HFFc6 (cell line): ENCODE measurements at regions not wholly inside any gene's neighbourhood (a gene's known extent, or its start where the extent isn't known, plus 50 kb on each side); places are given as distances from the start of the nearest gene placed in this dataset.

Experiments used
- DNase-seq: peaks from one replicate; pipeline ENCODE4 v3.0.0-alpha.2; 2018
- H3K27ac Mint-ChIP-seq: 2 replicates; pipeline ENCODE4 v1.8.0; 2020; ENCODE audit warnings: mild to moderate bottlenecking, mixed read lengths
- H3K27me3 Mint-ChIP-seq: 2 replicates; pipeline ENCODE4 v1.8.0; 2021; ENCODE audit warnings: mild to moderate bottlenecking, moderate library complexity, mixed read lengths; ENCODE audit not compliant: insufficient read depth
- H3K36me3 Mint-ChIP-seq: 2 replicates; pipeline ENCODE4 v1.8.0; 2021; ENCODE audit warnings: low read depth, mixed read lengths
- H3K4me1 Mint-ChIP-seq: 2 replicates; pipeline ENCODE4 v1.8.0; 2020; ENCODE audit warnings: low read depth, mixed read lengths
- H3K4me3 Mint-ChIP-seq: 2 replicates; pipeline ENCODE4 v1.8.0; 2020; ENCODE audit warnings: mild to moderate bottlenecking, moderate library complexity, mixed read lengths
- H3K9me3 Mint-ChIP-seq: 2 replicates; pipeline ENCODE4 v1.8.0; 2020; ENCODE audit warnings: mild to moderate bottlenecking, mixed read lengths
- TF ChIP-seq, protein P1 (sequence below): fragments of 200-600 bp; sonication (generic); IDR thresholded peaks from 2 replicates; pipeline ENCODE4 v1.5.0; 2021; ENCODE audit warnings: antibody characterized with exemption, mild to moderate bottlenecking

DNA sequence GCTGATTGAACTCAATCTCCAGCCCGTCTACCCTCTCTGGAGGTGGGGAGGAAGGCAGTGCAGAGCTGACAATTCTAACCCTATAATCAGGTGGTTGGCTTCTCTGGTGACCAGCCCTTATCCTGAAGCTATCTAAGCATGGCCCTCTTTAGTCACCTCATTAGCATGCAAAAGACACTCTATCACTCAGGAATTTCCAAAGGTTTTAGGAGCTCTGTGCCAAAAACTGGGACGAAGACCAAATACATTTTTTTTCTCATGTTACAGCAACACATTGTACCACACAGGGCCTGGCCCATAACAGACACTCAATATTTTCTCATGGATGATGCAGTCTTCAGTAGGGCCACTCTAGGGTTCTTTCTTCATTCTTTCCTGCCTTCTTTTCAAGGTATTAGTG is 118.8 kb upstream of the VLDLR start:
- no peak overlapping the region for H3K27ac Mint-ChIP-seq
- no peaks in the 10 kb centered on the region; the same call in none of the 2 replicates for H3K27me3 Mint-ChIP-seq
- TF ChIP-seq, protein P1, sequence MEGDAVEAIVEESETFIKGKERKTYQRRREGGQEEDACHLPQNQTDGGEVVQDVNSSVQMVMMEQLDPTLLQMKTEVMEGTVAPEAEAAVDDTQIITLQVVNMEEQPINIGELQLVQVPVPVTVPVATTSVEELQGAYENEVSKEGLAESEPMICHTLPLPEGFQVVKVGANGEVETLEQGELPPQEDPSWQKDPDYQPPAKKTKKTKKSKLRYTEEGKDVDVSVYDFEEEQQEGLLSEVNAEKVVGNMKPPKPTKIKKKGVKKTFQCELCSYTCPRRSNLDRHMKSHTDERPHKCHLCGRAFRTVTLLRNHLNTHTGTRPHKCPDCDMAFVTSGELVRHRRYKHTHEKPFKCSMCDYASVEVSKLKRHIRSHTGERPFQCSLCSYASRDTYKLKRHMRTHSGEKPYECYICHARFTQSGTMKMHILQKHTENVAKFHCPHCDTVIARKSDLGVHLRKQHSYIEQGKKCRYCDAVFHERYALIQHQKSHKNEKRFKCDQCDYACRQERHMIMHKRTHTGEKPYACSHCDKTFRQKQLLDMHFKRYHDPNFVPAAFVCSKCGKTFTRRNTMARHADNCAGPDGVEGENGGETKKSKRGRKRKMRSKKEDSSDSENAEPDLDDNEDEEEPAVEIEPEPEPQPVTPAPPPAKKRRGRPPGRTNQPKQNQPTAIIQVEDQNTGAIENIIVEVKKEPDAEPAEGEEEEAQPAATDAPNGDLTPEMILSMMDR = no peak
- no peaks in the 10 kb centered on the region for H3K36me3 Mint-ChIP-seq
- no peaks in the 10 kb centered on the region for H3K9me3 Mint-ChIP-seq
- peaks cover 14% of the 10 kb centered on the region for H3K4me1 Mint-ChIP-seq
- peak; percentile 57 for DNase-seq
- no peak overlapping the region for H3K4me3 Mint-ChIP-seq

DNA sequence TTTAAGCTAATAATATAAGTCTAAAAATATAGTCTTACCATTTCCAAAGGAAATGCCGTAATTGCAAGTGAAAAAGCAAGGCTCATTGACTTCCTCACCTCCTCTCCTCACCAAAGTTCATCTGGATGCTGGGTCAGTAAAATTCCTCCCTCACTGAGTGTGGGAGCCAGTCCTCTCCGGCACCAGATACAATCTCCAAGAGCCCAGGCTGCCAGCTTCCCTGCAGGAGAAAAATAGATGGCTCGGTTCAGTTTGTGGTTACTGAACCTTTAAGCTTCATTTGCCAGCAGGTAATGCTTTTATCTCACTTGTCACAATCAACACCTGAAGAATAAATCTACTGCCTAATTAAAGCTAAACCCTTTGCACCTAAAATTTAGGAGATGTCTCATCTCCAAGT is 115.3 kb upstream of the VLDLR start:
- Mint-ChIP-seq H3K4me1 (peaks cover 14% of the 10 kb centered on the region), H3K36me3 (no peaks in the 10 kb centered on the region), H3K9me3 (no peaks in the 10 kb centered on the region), H3K27me3 (no peaks in the 10 kb centered on the region; the same call in 1 of the 2 replicates), H3K4me3 (no peak overlapping the region), H3K27ac (no peak overlapping the region)
- TF ChIP-seq, protein P1 = no peak
- no peak for DNase-seq

DNA sequence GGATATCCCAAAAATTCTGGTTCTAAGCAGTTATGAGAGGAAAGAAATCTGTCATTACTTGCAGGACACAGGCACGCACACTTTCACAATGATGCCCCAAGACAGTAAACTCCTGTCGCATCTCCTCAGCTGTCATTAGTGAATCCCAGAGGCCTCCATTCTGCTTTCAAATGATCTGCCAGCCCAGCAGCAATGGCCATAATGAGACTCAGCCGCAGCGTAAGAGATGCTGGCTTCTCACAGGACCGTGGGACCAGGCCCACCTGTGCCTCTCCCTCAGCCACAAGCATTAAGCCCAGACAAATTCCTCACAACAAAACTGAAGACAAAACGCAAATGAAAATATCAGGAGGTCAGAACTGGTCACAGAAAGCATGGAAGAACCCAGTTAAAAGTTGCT is 98.0 kb upstream of the VLDLR start:
- no peaks in the 10 kb centered on the region for H3K36me3 Mint-ChIP-seq
- H3K4me1 Mint-ChIP-seq = no peaks in the 10 kb centered on the region
- H3K4me3 Mint-ChIP-seq = no peak overlapping the region
- H3K27ac Mint-ChIP-seq = no peak overlapping the region
- TF ChIP-seq, protein P1 = no peak
- H3K9me3 Mint-ChIP-seq = peaks cover 14% of the 10 kb centered on the region
- H3K27me3 Mint-ChIP-seq = peaks cover 2% of the 10 kb centered on the region; the same call in 1 of the 2 replicates
- no peak for DNase-seq

DNA sequence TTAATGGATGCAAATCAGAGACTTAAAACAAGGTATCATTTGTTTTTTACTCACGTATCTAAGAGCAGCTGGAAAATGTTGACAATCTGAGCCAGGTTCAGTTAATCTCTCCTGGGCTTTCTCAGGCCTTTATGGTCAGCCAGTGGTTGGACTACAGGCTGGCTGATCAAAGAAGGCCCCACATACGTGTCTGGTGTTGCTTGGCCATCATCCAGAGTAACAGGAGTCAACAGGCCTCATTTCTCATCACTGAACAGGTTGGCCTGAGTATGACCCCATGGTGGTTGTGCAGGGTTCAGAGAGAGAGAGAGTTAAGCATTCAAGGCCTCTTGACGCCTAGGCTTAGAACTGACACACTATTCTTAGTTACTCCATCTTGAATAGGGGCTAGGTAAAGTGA is 97.0 kb upstream of the VLDLR start:
- H3K9me3 Mint-ChIP-seq = peaks cover 6% of the 10 kb centered on the region; the same call in 1 of the 2 replicates
- no peak overlapping the region for H3K4me3 Mint-ChIP-seq

DNA sequence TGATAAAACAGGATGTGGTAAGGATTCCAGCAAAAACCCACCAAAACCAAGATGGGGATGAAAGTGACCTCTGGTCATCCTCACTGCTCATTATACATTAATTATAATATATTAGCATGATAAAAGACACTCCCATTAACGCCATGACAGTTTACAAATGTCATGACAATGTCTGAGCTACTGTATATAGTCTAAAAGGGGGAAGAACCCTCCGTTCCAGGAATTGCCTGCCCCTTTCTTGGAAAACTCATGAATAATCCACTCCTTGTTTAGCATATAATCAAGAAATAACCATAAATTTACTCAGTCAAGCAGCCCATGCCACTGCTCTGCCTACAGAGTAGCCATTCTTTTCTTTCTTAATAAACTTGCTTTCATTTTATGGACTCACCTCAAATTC is 96.4 kb upstream of the VLDLR start:
- DNase-seq = no peak
- Mint-ChIP-seq H3K27ac (no peak overlapping the region), H3K4me3 (no peak overlapping the region), H3K9me3 (0 out of 2 replicates have a peak, but pooled peaks cover 1% of the 10 kb centered on the region), H3K27me3 (peaks cover 2% of the 10 kb centered on the region; the same call in 1 of the 2 replicates), H3K36me3 (no peaks in the 10 kb centered on the region), H3K4me1 (no peaks in the 10 kb centered on the region)
- TF ChIP-seq, protein P1 = no peak

More for the DNA sequence above, 97.0 kb upstream of the VLDLR start:
- TF ChIP-seq, protein P1 = no peak
- Mint-ChIP-seq H3K27ac (no peak overlapping the region), H3K4me1 (no peaks in the 10 kb centered on the region), H3K27me3 (peaks cover 2% of the 10 kb centered on the region; the same call in 1 of the 2 replicates), H3K36me3 (no peaks in the 10 kb centered on the region)
- DNase-seq = no peak
